ENCODE measurements at regions not wholly inside any gene's neighbourhood (a gene's known extent, or its start where the extent isn't known, plus 50 kb on each side); places are given as distances from the start of the nearest gene placed in this dataset.

GRCh38 chr6:127053875-127054235 lies 64.6 kb upstream of the RSPO3 start:
- Histone ChIP-seq H2BK20ac (ENCODE audit: low read depth, low read length, poor library complexity, severe bottlenecking) (no peak overlapping the region), H3K79me2 (ENCODE audit: insufficient read depth, low read length) (no peaks in the 10 kb centered on the region), H4K8ac (replicated peaks; ENCODE audit: insufficient read length, low read depth, low read length) (no peak overlapping the region), H3K23ac (ENCODE audit: insufficient read length, low read depth, low read length) (no peak overlapping the region), H3K4me2 (ENCODE audit: insufficient read depth, insufficient read length, low read length) (no peak overlapping the region), H3K14ac (ENCODE audit: insufficient read depth, low read length) (no peak overlapping the region), H3K23me2 (ENCODE audit: insufficient read length, low read depth, low read length, poor library complexity, severe bottlenecking) (no peaks in the 10 kb centered on the region), H4K91ac (ENCODE audit: insufficient read length, low read depth, low read length) (no peak overlapping the region), H2AK5ac (ENCODE audit: insufficient read length, low read length) (no peak overlapping the region), H3K27me3 (ENCODE audit: insufficient read depth, low read length) (no peaks in the 10 kb centered on the region), H3K4me1 (ENCODE audit: insufficient read depth, low read length) (no peaks in the 10 kb centered on the region), H2BK12ac (ENCODE audit: insufficient read length, low read depth, low read length) (no peak overlapping the region), H3K27ac (ENCODE audit: insufficient read length, low read depth, low read length) (no peak overlapping the region), H3T11ph (ENCODE audit: low read length) (no peak overlapping the region), H4K20me1 (ENCODE audit: control insufficient read depth, insufficient read depth, insufficient read length) (no peaks in the 10 kb centered on the region), H3K56ac (ENCODE audit: insufficient read length, low read depth, low read length) (no peak overlapping the region), H3K18ac (ENCODE audit: insufficient read length, low read depth, low read length) (no peak overlapping the region), H2BK120ac (ENCODE audit: low read depth, low read length, poor library complexity, severe bottlenecking) (no peak overlapping the region), H3K79me1 (ENCODE audit: insufficient read depth, low read depth, low read length, poor library complexity, severe bottlenecking) (no peaks in the 10 kb centered on the region), H3K9me3 (ENCODE audit: control insufficient read depth, low read depth, low read length) (no peaks in the 10 kb centered on the region), H3K4ac (ENCODE audit: low read depth, low read length) (no peak overlapping the region), H2AFZ (ENCODE audit: low read length) (no peak overlapping the region), H2BK5ac (ENCODE audit: insufficient read length, low read length) (no peak overlapping the region), H4K5ac (ENCODE audit: insufficient read length, low read depth, low read length) (no peak overlapping the region), H3K9ac (ENCODE audit: extremely low read depth, insufficient read length, low read length) (no peak overlapping the region), H2BK15ac (ENCODE audit: low read depth, low read length) (no peak overlapping the region)
- DNase-seq: no peak
- Mint-ChIP-seq H3K27me3 (ENCODE audit: low read depth) (no peaks in the 10 kb centered on the region), H3K27ac (no peak overlapping the region), H3K4me3 (no peak overlapping the region), H3K36me3 (ENCODE audit: insufficient read depth in 1 of 3, low read depth in 3 of 3) (no peaks in the 10 kb centered on the region; a peak in 1 of 7 replicates), H3K4me1 (no peaks in the 10 kb centered on the region), H3K9me3 (peaks cover 3 to 4% of the 10 kb centered on the region in 2 experiments; a peak in 4 of 5 replicates)
- no peak for TF ChIP-seq CTCF (conservative IDR thresholded peaks at IDR 0.05)
- no CpG with 5 or more reads among the region's 1 CpG for WGBS (ENCODE audit: extremely low coverage, insufficient read length, low lambda C conversion rate)

All from H9 (cell line).